OCI-LY7 (cell line): ENCODE measurements at regions not wholly inside any gene's neighbourhood (a gene's known extent, or its start where the extent isn't known, plus 50 kb on each side); places are given as distances from the start of the nearest gene placed in this dataset.

Experiments used
- BruUV-seq: library from RNA; stranded (reverse); fragments of 400-500 nt; replicated peaks from 2 replicates; lab custom pipeline; 2021; lab: Mats Ljungman, UMichigan
- CTCF ChIA-PET: fragments of 300-600 bp; sonication (Branson Sonifier 250); formaldehyde crosslinking; loops from one replicate; lab custom pipeline; 2022; ENCODE audit warnings: antibody characterized with exemption; ENCODE audit not compliant: unreplicated experiment; lab: Charles Lee
- POLR2A ChIA-PET: fragments of 300-600 bp; sonication (Branson Sonifier 250); formaldehyde crosslinking; loops from one replicate; lab custom pipeline; 2022; ENCODE audit warnings: antibody characterized with exemption; lab: Charles Lee
- DNase-seq: peaks from one replicate; pipeline ENCODE4 v3.0.0-alpha.2; 2015; ENCODE audit warnings: low spot score
- H2AFZ ChIP-seq: fragments of 200-600 bp; sonication (generic), shearing (Covaris generic); 2 replicates; pipeline ENCODE4 v1.6.1; 2014; ENCODE audit warnings: mild to moderate bottlenecking, antibody characterized with exemption, low read length, moderate library complexity
- H3K27ac ChIP-seq: fragments of 200-600 bp; sonication (generic); 2 replicates; pipeline ENCODE4 v1.5.1; 2014; ENCODE audit warnings: mixed run types, low read depth, mild to moderate bottlenecking, moderate library complexity, low read length, inconsistent platforms; ENCODE audit not compliant: poor library complexity, severe bottlenecking
- H3K36me3 ChIP-seq: fragments of 200-600 bp; sonication (generic); 2 replicates; pipeline ENCODE4 v1.6.1; 2014; ENCODE audit warnings: mild to moderate bottlenecking, antibody characterized with exemption, low read length, moderate library complexity, mixed read lengths; ENCODE audit not compliant: insufficient read depth
- H3K4me1 ChIP-seq: fragments of 200-600 bp; sonication (generic); 2 replicates; pipeline ENCODE4 v1.5.1; 2014; ENCODE audit warnings: mild to moderate bottlenecking, low read length; ENCODE audit not compliant: insufficient read depth, poor library complexity, severe bottlenecking
- H3K4me2 ChIP-seq: fragments of 200-600 bp; sonication (generic); 2 replicates; pipeline ENCODE4 v1.6.1; 2014; ENCODE audit warnings: mild to moderate bottlenecking, low read length
- H3K4me3 ChIP-seq: fragments of 200-600 bp; sonication (generic); 2 replicates; pipeline ENCODE4 v1.5.1; 2014; ENCODE audit warnings: mild to moderate bottlenecking, low read depth, low read length; ENCODE audit not compliant: poor library complexity, severe bottlenecking
- H3K79me2 ChIP-seq: fragments of 200-600 bp; sonication (generic); 2 replicates; pipeline ENCODE4 v1.6.1; 2016; ENCODE audit warnings: low read depth, mild to moderate bottlenecking, low read length, moderate library complexity, mixed read lengths; ENCODE audit not compliant: insufficient read depth
- H3K9me2 ChIP-seq: fragments of 200-600 bp; sonication (generic); 2 replicates; pipeline ENCODE4 v1.6.1; 2016; ENCODE audit warnings: mild to moderate bottlenecking, low read length, mixed read lengths; ENCODE audit not compliant: insufficient read depth
- H3K9me3 ChIP-seq: fragments of 200-600 bp; sonication (generic); 2 replicates; pipeline ENCODE4 v1.6.1; 2014; ENCODE audit warnings: mild to moderate bottlenecking, mixed run types, low read length, mixed read lengths
- H4K20me1 ChIP-seq: fragments of 200-600 bp; sonication (generic); 2 replicates; pipeline ENCODE4 v1.6.1; 2014; ENCODE audit warnings: mild to moderate bottlenecking, antibody characterized with exemption, low read length, moderate library complexity, mixed read lengths; ENCODE audit not compliant: insufficient read depth
- EZH2phosphoT487 ChIP-seq: fragments of 200-600 bp; sonication (generic); IDR thresholded peaks from 2 replicates; pipeline ENCODE4 v1.6.1; 2018; ENCODE audit warnings: low read depth, borderline replicate concordance, mild to moderate bottlenecking, mixed run types, antibody characterized with exemption, low read length, moderate library complexity, mixed read lengths
- intact Hi-C: fragments of 100-400 bp; cut with micrococcal nuclease; formaldehyde crosslinking; loops from one replicate; pipeline ENCODE4 v1.10.0; 2022; ENCODE audit not compliant: unreplicated experiment
- TF ChIP-seq, protein P1 (sequence below): fragments of 200-600 bp; sonication (generic); conservative IDR thresholded peaks from 2 replicates; pipeline ENCODE4 v1.5.1; 2014; ENCODE audit warnings: mild to moderate bottlenecking, antibody characterized with exemption, low read length, moderate library complexity, mixed read lengths

DNA sequence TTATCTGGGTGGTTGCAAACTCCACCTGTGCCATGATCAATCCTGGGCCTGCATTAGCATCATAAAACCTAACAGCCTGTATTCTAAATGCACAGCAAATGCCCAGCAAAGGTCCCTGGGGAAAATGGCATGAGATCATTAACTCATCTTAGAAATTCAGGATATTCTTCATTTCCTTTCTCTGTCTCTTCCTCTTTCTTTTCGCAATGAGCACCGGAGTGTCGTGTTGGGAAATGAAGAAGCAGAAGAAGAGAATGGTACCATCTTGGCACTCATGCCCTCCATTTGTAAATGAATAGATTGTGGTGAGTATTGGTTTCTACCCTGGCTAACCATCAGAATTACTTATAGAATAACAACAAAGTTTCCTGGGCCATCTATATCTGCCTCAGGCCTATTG lies 193.6 kb downstream of the GALC start:
- no TSS peak for BruUV-seq
- ChIA-PET POLR2A (interaction anchor here (0.6 to 1.3 kb wide), 3 partner anchors 10 to 1157 kb away, joined by 3 read pairs; no protein-coding TSS in a partner anchor), CTCF (interaction anchor here (0.6 kb wide), 1 partner anchor 9 kb away, joined by 3 read pairs; no protein-coding TSS in a partner anchor)
- H3K9me3 ChIP-seq = no peaks in the 10 kb centered on the region
- H2AFZ ChIP-seq = no peak overlapping the region
- H3K27ac ChIP-seq = no peak overlapping the region
- H4K20me1 ChIP-seq = no peaks in the 10 kb centered on the region
- H3K4me3 ChIP-seq = no peak overlapping the region
- no peaks in the 10 kb centered on the region for H3K36me3 ChIP-seq
- H3K79me2 ChIP-seq = no peaks in the 10 kb centered on the region
- no peak overlapping the region for H3K4me2 ChIP-seq
- intact Hi-C loops = no loop called here
- TF ChIP-seq, protein P1, sequence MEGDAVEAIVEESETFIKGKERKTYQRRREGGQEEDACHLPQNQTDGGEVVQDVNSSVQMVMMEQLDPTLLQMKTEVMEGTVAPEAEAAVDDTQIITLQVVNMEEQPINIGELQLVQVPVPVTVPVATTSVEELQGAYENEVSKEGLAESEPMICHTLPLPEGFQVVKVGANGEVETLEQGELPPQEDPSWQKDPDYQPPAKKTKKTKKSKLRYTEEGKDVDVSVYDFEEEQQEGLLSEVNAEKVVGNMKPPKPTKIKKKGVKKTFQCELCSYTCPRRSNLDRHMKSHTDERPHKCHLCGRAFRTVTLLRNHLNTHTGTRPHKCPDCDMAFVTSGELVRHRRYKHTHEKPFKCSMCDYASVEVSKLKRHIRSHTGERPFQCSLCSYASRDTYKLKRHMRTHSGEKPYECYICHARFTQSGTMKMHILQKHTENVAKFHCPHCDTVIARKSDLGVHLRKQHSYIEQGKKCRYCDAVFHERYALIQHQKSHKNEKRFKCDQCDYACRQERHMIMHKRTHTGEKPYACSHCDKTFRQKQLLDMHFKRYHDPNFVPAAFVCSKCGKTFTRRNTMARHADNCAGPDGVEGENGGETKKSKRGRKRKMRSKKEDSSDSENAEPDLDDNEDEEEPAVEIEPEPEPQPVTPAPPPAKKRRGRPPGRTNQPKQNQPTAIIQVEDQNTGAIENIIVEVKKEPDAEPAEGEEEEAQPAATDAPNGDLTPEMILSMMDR = no peak
- TF ChIP-seq EZH2phosphoT487 = no peak
- DNase-seq = no peak
- no peaks in the 10 kb centered on the region for H3K4me1 ChIP-seq
- no peaks in the 10 kb centered on the region for H3K9me2 ChIP-seq

DNA sequence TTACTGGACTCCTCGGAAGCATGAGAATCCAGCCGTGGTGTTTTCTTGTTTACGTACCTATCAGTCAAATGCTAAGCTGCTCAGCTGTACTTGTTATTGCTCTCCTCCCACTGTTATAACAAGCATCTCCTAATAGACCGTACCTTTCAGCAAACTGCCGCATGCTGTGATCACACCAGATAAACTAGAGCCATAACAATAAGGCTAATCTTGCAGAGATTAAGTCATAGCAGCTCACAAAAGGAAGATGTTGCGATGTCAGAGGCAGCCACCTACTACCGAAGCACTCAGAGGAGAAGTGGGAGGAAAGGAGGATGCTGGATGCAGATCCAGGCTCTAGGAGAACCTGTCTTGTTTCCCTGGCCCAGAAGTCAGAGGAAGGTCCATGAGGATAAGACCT lies 196.0 kb downstream of the GALC start:
- no peak overlapping the region for H3K4me2 ChIP-seq
- TF ChIP-seq EZH2phosphoT487 = no peak
- TF ChIP-seq, protein P1 = no peak
- ChIA-PET CTCF (no interaction called here), POLR2A (no interaction called here)
- no peak overlapping the region for H3K27ac ChIP-seq
- no peaks in the 10 kb centered on the region for H3K4me1 ChIP-seq
- no peaks in the 10 kb centered on the region for H3K9me2 ChIP-seq
- H2AFZ ChIP-seq = no peak overlapping the region
- H4K20me1 ChIP-seq = no peaks in the 10 kb centered on the region
- no peak overlapping the region for H3K4me3 ChIP-seq
- H3K9me3 ChIP-seq = no peaks in the 10 kb centered on the region
- BruUV-seq = no TSS peak
- DNase-seq = no peak
- H3K79me2 ChIP-seq = no peaks in the 10 kb centered on the region
- no peaks in the 10 kb centered on the region for H3K36me3 ChIP-seq
- intact Hi-C loops = no loop called here

DNA sequence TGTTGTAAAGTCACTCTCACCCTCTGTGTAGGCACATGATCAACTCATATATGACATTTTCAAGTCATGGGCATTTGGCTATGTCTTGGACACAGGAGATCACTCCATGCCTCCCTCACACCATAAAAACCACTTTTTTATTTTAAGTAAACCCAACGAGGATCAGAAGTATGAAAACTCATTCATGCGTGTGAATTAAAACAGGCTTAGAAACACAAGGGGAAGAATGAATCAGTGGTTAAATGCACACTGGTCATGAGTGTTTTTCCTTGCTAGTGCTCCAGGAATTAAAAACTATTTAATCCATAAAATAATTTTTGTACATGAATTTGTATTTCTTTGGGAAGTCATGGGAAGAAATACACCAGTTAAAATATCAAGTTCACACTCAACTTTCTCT lies 198.4 kb downstream of the GALC start:
- intact Hi-C loops = no loop called here
- no peak for DNase-seq
- POLR2A ChIA-PET = interaction anchor here (1.2 kb wide), 1 partner anchor 11 kb away, joined by 5 read pairs; no protein-coding TSS in a partner anchor
- BruUV-seq = no TSS peak
- no peaks in the 10 kb centered on the region for H3K79me2 ChIP-seq
- H3K9me2 ChIP-seq = no peaks in the 10 kb centered on the region
- H3K36me3 ChIP-seq = no peaks in the 10 kb centered on the region
- no peaks in the 10 kb centered on the region for H4K20me1 ChIP-seq
- CTCF ChIA-PET = no interaction called here
- H3K4me3 ChIP-seq = no peak overlapping the region
- H3K9me3 ChIP-seq = no peaks in the 10 kb centered on the region
- TF ChIP-seq, protein P1 = no peak
- no peak for TF ChIP-seq EZH2phosphoT487
- no peak overlapping the region for H2AFZ ChIP-seq
- H3K4me2 ChIP-seq = no peak overlapping the region
- no peak overlapping the region for H3K27ac ChIP-seq
- H3K4me1 ChIP-seq = no peaks in the 10 kb centered on the region
